ENCODE measurements at regions not wholly inside any gene's neighbourhood (a gene's known extent, or its start where the extent isn't known, plus 50 kb on each side); places are given as distances from the start of the nearest gene placed in this dataset.
A peak's percentile ranks its signal among the peaks of the same experiment; 100 is the strongest.

DNA sequence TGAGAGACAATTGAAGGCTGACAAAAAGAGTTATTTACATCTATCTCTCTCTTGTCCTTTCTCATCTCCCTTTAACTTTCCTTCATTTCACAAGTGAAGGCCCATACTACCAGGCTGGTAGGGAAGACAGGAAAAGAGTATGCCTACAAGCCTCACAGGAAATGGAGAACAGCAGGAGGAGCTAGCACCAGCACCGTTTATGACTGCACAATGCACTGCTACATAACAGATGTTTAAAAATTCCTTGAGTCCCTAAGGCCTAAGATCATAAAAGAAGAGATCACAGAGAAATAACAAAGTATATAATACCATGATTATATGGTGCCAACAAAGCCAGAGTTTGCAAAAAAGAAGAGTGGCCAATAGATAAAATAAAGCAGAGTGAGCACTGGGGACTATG lies 194.8 kb downstream of the UNC5CL start:
- no peak for DNase-seq (ENCODE audit: low spot score)

DNA sequence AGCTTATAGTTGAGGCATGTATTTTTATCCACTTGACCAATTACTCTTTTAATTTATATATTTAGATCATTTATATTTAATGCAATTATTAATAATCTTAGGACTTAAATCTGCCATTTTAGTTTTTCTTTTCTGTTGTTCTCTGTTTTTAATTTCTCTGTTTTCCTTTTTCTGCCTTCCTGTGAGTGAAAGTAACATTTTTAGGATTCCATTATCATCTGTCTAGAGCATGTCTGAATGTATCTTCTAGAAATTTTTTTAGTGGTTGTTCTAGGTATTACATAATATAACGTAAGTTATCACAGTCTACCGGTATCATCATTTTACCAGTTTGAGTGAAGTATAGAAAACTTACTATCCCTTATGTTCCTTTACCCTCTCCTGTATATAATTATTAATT lies 197.3 kb downstream of the UNC5CL start:
- DNase-seq (ENCODE audit: low spot score), result no peak

DNA sequence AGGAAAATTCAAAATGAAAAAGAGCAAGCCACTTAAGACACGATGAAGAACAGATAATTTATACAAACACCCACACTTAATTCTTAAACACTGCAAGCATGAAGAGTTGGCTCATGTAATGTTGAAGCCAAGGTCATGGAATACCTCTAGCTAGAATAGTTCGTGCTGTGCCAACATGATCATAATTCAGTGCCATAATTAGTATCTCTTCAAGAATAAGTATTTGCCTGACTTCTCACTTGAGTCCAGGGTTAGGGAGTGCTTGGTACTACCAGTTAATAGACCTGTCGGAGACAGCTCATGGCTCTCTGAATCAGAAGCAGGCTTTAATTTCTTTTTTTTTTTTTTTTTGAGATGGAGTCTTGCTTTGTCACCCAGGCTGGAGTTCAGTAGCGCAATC lies 206.3 kb downstream of the UNC5CL start:
- DNase-seq (ENCODE audit: low spot score), result no peak

DNA sequence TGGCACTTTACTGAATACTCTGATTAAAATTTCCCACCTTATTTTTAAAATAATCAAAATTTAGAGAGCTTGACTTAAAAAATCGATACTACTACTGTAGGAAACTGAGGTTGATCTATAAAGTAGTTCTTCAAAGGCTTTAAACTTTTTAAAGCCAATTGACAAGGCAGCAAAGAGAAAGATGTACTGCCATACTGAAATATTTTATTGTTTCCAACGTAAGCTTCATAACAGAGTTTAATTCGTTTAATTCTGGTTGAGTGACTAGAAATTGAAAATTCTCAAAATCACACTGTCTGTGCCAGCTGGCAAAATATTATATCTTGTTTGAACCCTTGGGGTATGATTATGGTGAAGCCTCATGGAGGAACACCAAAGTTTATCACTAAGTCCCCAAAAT lies 207.6 kb downstream of the UNC5CL start:
- DNase-seq (ENCODE audit: low spot score), result no peak

DNA sequence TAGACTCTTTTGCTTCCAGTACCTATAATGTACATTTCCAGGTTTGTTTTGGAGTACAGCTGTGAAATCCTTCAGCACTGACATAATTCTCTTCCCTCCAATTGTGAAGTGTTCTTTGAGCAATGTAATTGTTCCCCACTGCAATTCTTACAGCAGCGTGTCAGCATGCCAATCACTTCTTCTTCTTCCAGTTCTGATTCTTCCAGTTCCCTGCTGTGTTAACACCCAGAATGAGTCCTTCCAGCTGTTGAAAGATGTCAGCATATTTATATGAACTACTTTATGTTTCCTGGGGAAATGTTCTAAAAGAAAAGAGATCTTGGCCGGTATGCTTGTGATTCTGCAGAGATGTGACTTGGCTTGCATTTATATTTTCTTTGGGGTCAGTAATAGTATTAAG lies 213.9 kb downstream of the UNC5CL start:
- DNase-seq (ENCODE audit: low spot score), result no peak

DNA sequence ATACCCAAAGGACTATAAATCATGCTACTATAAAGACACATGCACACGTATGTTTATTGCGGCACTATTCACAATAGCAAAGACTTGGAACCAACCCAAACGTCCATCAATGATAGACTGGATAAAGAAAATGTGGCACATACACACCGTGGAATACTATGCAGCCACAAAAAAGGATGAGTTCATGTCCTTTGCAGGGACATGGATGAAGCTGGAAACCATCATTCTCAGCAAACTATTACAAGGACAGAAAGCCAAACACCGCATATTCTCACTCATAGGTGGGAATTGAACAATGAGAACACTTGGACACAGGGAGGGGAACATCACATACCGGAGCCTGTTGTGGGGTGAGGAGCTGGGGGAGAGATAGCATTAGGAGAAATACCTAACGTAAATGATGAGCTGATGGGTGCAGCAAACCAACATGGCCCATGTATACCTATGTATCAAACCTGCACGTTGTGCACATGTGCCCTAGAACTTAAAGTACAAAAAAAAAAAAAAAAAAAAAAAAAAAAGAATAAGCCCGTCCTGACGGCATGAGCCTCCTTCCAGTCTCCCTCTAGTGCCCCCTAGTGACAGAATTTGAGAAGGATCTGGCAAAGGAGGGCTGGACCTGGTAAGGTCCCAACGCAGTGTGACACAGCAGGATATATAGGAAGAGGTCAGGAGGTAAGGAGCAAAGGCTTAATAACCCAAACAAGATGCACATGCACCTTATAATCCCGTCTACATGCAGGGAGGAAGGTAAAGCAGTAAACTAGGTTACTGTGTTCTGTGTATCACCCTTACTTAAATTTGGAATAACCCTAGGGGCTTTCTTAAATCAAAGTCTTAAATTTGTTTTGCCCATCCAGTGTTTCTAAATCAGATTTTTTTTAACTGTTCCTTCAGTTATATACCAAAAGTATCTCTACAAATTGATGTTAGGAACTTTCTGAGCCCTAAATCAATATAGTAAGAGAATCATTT lies 214.8 kb downstream of the UNC5CL start:
- DNase-seq (ENCODE audit: low spot score), result peak; percentile 20

DNA sequence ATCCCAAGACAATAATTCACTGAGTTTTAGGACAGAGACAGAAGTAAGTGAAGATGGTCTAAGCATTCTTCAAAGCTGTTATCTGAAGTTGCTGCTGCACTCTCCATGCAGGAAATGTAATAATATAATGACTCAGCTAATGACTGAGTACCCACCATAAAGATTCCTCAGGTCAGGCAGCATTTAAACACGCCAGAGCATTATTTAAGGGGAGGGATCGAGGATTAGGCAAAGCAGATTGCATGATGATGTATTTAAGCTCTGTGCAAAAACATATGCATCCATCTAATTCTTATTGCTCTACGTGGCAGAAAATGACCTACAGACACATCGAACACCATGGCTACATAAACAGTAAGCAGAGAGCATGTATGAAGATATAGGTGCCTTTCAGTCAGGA lies 216.4 kb downstream of the UNC5CL start:
- no peak for DNase-seq (ENCODE audit: low spot score)

DNA sequence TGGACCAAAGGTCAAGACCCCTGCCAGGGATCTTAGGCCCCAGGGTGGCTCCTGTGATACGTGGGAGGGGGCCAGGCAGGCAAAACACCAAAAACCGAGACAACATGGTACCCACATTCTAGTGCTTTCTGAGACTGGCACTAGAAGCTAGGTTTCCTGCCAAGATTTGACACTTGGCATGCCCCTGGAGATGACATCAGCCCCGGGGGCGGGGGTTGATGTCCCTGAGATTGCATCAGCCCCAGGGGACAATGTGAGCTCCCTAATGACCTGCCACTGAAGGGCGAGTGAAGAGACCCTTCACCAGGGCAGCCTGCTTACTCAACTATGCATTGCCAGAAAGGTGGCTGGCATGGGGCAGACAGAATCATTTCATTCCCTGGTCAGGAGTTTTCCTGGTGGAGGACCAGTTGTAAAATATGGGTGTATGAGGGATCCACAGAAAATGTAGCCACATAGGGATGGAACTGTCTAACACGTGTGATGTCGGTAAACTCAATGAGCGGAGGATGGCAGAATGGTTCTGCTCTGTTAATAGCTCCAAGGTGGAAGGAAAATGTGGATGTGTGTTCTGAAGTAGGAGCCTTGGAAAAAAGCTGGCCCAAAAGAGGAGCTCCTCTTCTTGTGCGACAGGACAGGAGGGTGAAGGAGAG lies 219.7 kb downstream of the UNC5CL start:
- DNase-seq (ENCODE audit: low spot score), result peak; percentile 4

DNA sequence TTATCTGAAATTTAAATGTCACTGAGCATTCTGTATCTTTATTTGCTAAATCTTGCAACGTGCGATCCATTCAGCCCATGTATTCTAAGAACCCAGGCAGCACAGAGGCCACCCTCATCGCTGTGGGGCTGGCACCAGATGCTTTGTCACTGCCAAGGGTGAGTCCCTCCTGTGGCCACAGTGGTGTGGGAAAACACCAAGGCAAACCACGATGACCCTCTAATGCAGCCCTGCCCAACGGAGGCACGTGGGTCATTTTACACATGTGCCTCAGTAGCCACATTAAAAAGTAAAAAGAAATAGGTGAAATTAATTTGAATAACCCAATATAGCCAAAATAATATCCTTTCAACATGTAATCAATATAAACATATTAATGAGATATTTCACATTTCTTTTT lies 221.7 kb downstream of the UNC5CL start:
- no peak for DNase-seq (ENCODE audit: low spot score)

DNA sequence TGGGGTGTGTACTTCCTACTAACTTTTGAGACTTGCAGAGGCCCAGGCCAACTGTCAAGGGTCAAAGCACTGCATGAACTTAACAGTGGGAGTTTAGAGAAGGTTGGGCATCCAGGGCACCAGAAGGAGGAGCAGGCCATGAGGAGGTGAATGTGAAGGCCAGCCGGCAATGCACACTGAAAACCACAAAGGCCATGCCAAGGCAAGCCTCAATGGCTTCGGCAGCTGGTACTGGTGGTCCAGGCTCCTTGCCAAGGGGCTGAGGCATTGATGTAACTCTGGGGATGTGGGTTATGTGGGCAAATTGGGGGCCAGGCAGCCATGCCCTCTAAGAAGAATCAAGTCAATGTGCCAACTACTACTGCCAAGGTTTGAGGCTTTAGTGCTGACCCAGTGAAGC lies 222.4 kb downstream of the UNC5CL start:
- DNase-seq (ENCODE audit: low spot score), result no peak

DNA sequence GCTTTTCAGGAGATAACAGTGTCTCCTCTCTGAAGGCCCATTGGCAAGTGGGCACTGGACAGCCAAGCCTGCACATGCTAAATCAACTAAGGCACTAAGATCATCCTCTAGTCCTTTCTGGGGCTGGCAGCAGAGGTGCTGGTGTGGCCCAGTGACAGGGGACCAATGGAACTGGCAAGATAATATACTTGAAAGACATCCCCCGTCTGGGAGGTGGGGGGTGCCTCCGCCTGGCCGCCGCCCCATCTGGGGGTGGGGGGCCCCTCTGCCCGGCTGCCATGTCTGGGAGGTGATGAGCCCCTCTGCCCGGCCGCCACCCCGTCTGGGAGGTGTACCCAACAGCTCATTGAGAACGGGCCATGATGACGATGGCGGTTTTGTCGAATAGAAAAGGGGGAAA lies 223.3 kb downstream of the UNC5CL start:
- DNase-seq (ENCODE audit: low spot score), result no peak

DNA sequence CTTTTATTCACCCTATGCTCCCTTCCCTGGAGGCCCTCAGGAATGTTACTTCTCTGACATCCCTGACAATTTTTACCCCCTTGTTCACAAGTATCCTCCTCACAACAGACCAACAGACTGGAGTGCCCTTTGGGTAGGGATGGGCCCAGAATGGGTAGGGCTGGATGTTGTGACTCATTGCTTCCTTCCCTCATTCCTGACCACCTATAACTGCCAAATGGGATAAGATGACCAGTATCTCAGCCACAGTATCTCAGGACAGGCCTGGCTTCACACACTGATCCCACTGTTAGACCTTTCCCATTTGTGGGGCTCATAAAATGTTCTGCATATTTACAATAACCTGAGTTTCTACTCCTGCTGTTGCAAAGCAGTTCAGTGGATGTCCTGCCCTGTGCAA lies 223.0 kb upstream of the LRFN2 start:
- DNase-seq (ENCODE audit: low spot score), result no peak

DNA sequence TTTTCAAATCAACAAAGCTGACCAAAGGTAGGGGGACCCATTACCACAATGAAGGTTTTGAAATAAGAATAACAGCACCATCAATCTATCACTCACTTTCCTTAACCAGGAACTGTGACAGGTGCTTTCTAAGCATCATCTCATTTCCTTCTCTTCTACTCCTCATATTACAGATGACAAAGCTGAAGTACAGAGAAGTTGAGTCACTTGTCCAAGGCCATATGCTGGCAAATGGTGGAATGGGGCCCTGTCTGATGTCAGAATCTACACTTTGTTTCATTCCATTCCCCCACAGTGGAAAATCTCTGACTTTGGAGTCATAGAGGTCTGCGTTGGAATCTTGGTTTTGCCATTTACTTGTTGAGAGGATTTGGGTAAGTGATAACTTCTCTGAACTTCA lies 222.5 kb upstream of the LRFN2 start:
- no peak for DNase-seq (ENCODE audit: low spot score)

DNA sequence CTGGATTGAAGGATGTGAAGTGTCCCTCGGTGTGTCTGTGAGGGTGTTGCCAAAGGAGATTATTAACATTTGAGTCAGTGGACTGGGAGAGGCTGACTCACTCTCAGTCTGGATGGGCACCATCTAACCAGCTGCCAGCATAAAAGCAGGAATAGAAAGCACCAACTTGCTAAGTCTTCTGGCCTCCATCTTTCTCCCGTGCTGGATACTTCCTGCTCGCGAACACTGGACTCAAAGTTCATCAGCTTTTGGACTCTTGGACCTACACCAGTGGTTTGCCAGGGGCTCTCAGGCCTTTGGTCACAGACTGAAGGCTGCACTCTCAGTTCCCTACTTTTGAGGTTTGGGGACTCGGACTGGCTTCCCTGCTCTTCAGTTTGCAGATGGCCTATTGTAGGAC lies 220.3 kb upstream of the LRFN2 start:
- DNase-seq (ENCODE audit: low spot score), result no peak

DNA sequence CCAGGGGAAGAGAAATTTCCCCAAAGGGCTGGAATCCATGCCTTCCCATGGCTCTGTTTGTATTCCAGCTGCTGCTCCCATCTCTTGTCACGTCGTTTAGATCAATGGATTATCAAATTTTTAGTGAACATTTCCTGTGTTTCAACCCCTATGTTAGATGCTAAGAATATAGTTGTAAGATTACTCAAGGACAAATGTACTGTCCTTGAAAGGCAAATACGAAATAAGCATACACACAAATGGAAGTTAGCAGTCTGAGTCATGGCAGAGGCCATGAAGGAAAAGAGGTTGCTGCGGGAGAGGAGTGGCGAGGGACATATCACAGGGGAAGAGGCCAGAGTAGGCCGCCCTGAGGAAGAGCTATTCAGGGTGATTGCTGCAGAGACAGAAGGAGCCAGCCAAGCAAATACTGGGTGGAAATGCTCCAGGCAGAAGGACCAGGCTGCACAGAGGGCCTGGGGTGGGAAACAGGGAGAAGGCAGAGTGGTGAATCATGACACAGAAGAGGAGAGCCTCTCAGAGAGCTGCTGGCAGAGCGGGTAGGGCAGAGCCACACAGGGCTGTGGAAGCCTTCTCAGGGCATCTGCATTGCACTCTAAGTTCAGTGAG lies 219.2 kb upstream of the LRFN2 start:
- DNase-seq (ENCODE audit: low spot score), result no peak

DNA sequence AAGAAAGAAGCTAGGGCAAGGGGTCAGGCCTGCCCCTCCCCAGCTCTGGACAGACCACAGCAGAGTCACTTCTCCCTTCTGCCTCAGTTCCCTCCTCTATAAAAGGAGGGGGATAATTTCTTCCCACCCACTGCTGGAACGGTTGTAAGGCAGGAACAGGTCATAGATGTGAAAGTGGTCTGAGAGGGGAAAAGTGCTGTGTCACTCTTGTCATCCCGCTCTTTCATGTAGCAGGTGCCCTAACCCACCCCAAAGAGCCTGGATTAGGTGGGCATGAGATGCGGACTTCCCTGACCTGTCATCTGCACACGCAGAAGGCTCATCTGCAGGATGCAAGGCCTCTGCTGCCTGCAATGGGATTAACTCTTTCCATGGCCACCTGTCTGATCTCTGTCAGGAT lies 218.2 kb upstream of the LRFN2 start:
- no peak for DNase-seq (ENCODE audit: low spot score)

DNA sequence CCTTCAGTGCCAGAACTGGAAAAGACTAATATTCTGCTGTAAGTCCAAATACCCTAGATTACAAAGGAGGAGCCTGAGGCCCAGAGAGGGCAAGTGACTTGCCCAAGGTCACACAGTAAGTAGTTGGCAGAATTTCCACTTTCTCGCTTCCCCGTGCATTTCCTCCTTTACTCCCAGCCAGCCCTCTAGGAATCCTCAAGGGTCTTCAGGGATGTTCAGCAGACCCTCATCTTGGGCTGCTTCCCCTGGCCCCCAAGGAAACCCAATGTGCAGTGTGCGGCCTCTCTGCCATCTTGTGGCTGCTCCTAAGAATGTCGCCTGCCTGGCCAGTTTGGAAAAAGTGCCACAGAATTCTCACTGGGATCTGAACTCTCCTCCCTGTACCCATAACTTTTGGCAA lies 217.7 kb upstream of the LRFN2 start:
- DNase-seq (ENCODE audit: low spot score), result no peak

DNA sequence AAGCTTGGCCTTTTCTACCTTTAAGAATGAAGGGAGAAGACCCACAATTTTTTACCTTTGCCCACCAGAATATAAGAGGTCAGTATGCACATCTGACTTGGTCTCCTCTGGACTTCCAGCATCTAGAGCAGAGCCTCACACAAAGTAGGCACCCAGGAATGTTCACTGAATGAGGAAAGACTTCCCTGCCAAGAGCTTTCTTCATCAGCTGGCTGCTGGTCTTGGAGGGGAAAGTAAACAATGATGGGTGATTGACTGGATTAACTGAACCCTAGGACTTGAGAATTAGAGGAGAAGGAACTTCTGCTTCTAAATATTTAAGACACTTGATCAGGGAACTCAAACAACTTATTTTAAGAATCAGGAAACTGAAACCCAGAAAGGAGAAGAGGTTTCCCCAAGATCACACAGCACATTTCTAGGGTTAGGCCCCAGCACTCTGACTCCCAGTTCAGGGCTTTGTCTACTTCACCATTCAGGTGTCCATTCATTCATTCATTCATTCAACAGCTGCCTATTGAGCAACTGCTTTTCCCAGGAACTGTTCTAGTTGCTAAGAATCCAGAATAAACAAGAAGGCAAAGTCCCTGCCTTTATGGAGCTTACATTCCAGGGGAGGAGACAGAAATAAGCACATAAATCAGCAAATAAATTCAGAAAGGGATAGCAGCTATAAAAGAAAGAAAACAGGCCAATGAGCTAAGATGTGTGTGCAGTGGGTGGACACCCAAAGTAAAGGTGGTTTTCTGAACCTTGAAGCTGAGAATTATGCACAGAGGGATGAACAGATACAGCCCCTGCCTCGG lies 216.9 kb upstream of the LRFN2 start:
- DNase-seq (ENCODE audit: low spot score), result peak; percentile 55

DNA sequence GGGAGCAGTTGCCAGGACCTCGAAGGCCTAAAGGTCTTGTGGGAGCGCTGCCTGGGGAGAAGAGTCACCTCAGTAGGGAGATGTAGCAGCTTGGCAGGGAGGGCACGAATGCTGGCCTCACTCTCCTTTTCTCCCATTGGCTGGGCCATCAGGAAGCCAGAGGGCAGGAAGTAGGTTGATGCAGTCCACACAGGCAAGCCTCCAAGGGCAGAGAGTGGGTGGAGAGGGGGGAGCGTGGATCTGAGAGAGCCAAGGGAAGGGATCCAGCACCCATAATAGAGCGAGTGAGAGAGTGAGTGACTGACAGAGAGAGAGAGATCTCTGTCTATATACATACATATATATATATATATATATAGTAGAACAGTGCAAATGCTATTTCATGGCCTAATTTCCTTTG lies 215.3 kb upstream of the LRFN2 start:
- DNase-seq (ENCODE audit: low spot score), result no peak

DNA sequence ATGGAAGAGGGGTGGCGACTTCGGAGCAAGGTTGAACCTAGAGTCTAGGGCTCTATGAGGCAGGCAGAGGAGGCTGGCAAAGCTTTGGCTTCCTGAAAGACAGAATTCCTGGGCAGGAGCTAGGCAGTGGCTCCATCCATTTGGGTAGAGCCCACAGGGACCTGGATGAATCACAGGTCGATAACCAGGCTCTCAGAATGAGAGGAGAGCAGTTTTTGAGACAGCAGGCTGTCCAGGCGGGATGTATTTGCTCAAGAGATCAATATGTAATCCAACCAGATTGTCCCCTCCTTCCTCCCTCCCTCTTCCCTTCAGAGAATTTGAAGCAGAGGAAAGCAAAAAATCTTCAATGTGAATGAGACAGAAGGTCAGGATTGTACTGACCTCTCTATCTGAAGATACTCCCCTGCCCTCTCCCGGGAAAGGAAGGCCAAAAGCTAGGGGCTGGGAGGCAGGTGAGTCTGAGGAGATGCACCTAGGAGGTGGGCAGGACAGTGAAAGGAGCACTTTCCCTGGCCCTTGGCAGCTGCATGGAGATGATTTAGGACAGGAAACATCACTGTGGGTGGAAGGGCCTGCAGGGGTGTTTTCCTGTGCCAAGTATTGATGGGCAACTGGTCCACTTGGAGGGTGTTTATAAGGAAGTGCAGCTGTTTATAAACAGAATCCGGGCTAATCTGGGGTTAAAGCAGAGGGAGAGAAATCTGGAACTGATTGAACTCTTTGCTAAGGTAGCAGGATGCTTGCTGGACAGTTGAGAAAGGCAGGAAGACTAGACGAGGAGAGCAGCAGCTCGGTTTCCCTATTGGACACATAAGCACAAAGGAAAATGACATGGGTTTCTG lies 212.4 kb upstream of the LRFN2 start:
- DNase-seq (ENCODE audit: low spot score), result no peak

DNA sequence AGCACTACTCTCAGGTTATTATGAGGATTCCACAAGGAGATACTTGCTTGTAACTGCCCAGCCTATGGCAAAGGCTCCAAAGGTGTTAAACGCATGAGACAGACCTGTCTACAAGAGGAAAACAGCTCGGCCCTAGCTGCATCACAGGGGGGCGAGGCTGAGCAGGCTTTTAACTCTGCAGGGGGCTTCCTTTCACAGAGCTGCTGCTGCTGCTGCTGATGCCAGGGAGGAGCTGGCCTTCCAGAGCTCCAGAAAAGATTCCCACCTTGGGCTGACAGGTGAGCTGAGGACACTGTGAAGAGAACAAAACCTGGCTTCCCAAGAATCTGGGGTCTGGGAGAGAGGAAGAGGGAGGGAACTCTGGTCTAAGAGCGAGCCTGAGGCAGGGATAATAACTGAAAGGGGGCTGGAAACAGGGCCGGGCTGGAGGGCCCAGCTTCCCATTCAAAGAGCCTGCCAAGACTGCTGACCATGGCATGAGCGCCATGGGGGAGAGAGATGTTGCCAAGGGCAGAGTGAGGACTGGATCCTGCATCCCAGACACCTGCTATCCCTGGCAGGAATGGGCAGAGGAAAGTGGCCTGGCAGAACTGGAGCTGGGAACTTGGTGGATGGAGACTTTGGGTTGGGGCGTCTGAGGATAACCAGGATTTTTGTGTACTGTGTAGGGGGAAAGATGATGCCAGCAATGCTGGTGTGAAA lies 211.1 kb upstream of the LRFN2 start:
- DNase-seq (ENCODE audit: low spot score), result no peak

All from globus pallidus (tissue), 1 donor.